Panc1 (cell line): ENCODE measurements at regions not wholly inside any gene's neighbourhood (a gene's known extent, or its start where the extent isn't known, plus 50 kb on each side); places are given as distances from the start of the nearest gene placed in this dataset.

ENCODE experiments used
- CTCF ChIP-seq: fragments of 450-650 bp; IDR thresholded peaks from 2 replicates; pipeline ENCODE4 v1.5.1; 2017; ENCODE audit warnings: mild to moderate bottlenecking
- REST ChIP-seq, 2 experiments: IDR thresholded peaks; 2 replicates each; pipeline ENCODE4 v1.6.1; 2011 to 2012; ENCODE audit warnings: low read depth in 2 of 2, control low read depth in 1 of 2, low read length in 1 of 2, mild to moderate bottlenecking in 1 of 2, moderate library complexity in 1 of 2; ENCODE audit not compliant: insufficient read depth in 1 of 2
- SIN3A ChIP-seq: IDR thresholded peaks from 2 replicates; pipeline ENCODE4 v1.6.1; 2012; ENCODE audit warnings: low read depth, mild to moderate bottlenecking, low read length, moderate library complexity, borderline replicate concordance; ENCODE audit not compliant: insufficient read depth

- TF ChIP-seq CTCF (no peak), SIN3A (no peak), REST (IDR thresholded peaks at IDR 0.05; ENCODE audit: insufficient read depth in 1 of 2, low read depth in 2 of 2, low read length in 1 of 2) (no peak)
These were observed 114.8 kb downstream of the MSX2 start for GRCh38 chr5:174839196-174839595.
